Right lobe of liver (tissue), 6 donors: ENCODE measurements at regions not wholly inside any gene's neighbourhood (a gene's known extent, or its start where the extent isn't known, plus 50 kb on each side); places are given as distances from the start of the nearest gene placed in this dataset.
A peak's percentile ranks its signal among the peaks of the same experiment; 100 is the strongest.

ENCODE experiments used
- ATAC-seq, 4 donors: fragments of 200-7000 bp; cut with Tn5 transposase; one replicate each; pipeline ENCODE4 v1.9.1; 2020; ENCODE audit warnings: mild to moderate bottlenecking in 4 of 4, moderate library complexity in 4 of 4
- DNase-seq, 3 donors: peaks; one replicate each; pipeline ENCODE4 v3.0.0-alpha.2; 2020
- H3K27ac ChIP-seq, 3 donors: fragments of 200-600 bp; one replicate each; pipeline ENCODE4 v1.8.0; 2022
- H3K27me3 ChIP-seq, 2 donors: fragments of 200-600 bp; one replicate each; pipeline ENCODE4 v1.8.0; 2022
- H3K36me3 ChIP-seq, 4 donors: fragments of 200-600 bp; sonication (generic) in 1 of 4; one replicate each; pipeline versions ENCODE4 v1.5.1 to v1.8.0; 2017 to 2022; ENCODE audit warnings: control low read depth in 1 of 4
- H3K4me1 ChIP-seq, 4 donors: fragments of 200-600 bp; sonication (generic) in 1 of 4; one replicate each; pipeline versions ENCODE4 v1.5.1 to v1.8.0; 2017 to 2022; ENCODE audit warnings: control low read depth in 1 of 4
- H3K4me3 ChIP-seq, 3 donors: fragments of 200-600 bp; one replicate each; pipeline ENCODE4 v1.8.0; 2022
- H3K9me3 ChIP-seq, 4 donors: fragments of 200-600 bp; sonication (generic) in 1 of 4; one replicate each; pipeline versions ENCODE4 v1.5.1 to v1.8.0; 2017 to 2022; ENCODE audit warnings: control low read depth in 1 of 4
- POLR2A ChIP-seq: fragments of 450-650 bp; IDR thresholded peaks from one replicate; pipeline ENCODE4 v1.6.1; 2017; ENCODE audit warnings: antibody characterized with exemption, mild to moderate bottlenecking
- WGBS: methylation state at CpG from one replicate; pipeline ENCODE4 v1.1.6; 2018; ENCODE audit warnings: low coverage, low lambda C conversion rate; ENCODE audit not compliant: insufficient coverage; ENCODE audit errors: missing lambda C conversion rate; 5-methylcytosine and 5-hydroxymethylcytosine counted together
- intact Hi-C, 2 donors: fragments of 100-400 bp; cut with DNase I; formaldehyde crosslinking; loops; one replicate each; pipeline versions ENCODE4 v1.11.2 to v1.14.1; 2022
- TF ChIP-seq, protein P1 (sequence below), 4 donors: fragments of 200-600 bp in 3 of 4; fragments of 450-650 bp in 1 of 4; IDR thresholded peaks; one replicate each; pipeline versions ENCODE4 v1.5.1 to v1.8.0; 2016 to 2022; ENCODE audit warnings: antibody characterized with exemption in 4 of 4, mild to moderate bottlenecking in 2 of 4
- donor health status: DM: no; HTN: yes; CAD: no.
- donor health status: DM: no; HTN: no; CAD: no.
- donor health status: DM: no; HTN: no; CAD: no.
- donor health status: DM: no; HTN: yes; CAD: no.
- donor health status: DM: no; HTN: yes; CAD: no.

DNA sequence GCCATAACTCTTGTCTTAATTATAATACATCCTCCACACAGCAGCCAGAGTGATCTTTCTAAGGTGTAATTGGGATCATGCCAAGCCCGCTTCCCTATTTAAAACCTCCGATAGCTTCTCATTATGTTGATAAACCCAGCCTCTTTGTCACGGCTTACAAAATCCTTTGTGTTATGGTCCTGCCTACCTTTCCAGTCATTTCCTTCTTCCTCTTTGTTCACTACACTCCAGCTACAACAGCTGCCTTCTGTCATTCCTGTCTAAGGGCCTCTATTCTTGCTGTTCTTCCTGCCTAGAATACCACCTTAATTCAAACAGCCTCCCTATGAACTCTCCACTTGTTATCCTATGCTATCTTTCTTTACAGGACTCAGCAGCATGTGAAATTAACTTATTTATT, 70.6 kb upstream of the CAPRIN1 start:
- TF ChIP-seq POLR2A: no peak
- TF ChIP-seq, protein P1, sequence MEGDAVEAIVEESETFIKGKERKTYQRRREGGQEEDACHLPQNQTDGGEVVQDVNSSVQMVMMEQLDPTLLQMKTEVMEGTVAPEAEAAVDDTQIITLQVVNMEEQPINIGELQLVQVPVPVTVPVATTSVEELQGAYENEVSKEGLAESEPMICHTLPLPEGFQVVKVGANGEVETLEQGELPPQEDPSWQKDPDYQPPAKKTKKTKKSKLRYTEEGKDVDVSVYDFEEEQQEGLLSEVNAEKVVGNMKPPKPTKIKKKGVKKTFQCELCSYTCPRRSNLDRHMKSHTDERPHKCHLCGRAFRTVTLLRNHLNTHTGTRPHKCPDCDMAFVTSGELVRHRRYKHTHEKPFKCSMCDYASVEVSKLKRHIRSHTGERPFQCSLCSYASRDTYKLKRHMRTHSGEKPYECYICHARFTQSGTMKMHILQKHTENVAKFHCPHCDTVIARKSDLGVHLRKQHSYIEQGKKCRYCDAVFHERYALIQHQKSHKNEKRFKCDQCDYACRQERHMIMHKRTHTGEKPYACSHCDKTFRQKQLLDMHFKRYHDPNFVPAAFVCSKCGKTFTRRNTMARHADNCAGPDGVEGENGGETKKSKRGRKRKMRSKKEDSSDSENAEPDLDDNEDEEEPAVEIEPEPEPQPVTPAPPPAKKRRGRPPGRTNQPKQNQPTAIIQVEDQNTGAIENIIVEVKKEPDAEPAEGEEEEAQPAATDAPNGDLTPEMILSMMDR (IDR thresholded peaks at IDR 0.05): no peak
- ATAC-seq: peak in 1 of 4 donors; percentile 31
- no peaks in the 10 kb centered on the region for H3K36me3 ChIP-seq
- WGBS: 45% methylated on average over 3 of the region's 3 CpGs
- no peaks in the 10 kb centered on the region for H3K4me1 ChIP-seq
- no peaks in the 10 kb centered on the region for H3K27me3 ChIP-seq
- DNase-seq: no peak
- no peaks in the 10 kb centered on the region for H3K9me3 ChIP-seq
- H3K27ac ChIP-seq: no peak overlapping the region
- intact Hi-C loops: no loop called here
- H3K4me3 ChIP-seq: no peak overlapping the region

DNA sequence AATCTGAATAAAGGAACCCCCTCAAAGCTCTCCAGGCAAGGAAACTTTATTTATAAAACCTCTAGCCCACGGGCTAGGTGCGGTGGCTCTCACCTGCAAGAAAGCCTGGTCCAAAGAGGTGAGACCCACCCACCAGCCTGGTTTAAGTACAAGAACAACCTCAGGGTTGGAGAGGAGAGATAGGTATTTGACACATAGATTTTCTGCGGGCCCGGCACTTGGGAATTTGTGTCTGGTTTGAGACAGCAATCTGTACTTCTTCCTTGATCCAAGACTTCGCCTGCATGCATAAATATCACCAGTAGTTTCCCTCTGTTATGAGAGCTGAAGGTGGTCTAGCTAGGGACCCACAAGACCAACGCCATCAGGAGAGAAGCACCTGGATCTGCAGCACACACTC, 73.2 kb upstream of the CAPRIN1 start:
- no peaks in the 10 kb centered on the region for H3K9me3 ChIP-seq
- intact Hi-C loops: no loop called here
- H3K27ac ChIP-seq: no peak overlapping the region
- DNase-seq (no peak), ATAC-seq (no peak)
- no peaks in the 10 kb centered on the region for H3K36me3 ChIP-seq
- no peak overlapping the region for H3K4me3 ChIP-seq
- no peaks in the 10 kb centered on the region for H3K4me1 ChIP-seq
- WGBS: 82% methylated on average over 4 of the region's 6 CpGs
- no peaks in the 10 kb centered on the region for H3K27me3 ChIP-seq
- no peak for TF ChIP-seq POLR2A
- TF ChIP-seq, protein P1 (IDR thresholded peaks at IDR 0.05): no peak

DNA sequence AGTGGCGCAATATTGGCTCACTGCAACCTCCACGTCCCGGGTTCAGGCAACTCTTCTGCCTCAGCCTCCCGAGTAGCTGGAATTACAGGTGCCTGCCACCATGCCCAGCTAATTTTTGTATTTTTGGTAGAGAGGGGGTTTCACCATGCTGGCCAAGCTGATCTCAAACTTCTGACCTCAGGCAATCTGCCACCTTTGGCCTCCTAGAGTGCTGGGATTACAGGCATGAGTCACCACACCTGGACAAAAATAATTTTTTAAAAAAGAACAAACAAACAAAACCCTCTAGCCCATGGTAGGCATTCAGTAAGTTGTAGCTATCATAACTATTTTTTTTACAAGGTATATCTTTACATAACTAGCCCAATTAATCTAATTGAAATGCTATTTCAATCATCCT, 73.9 kb upstream of the CAPRIN1 start:
- WGBS: 97% methylated on average over 4 of the region's 4 CpGs
- H3K4me1 ChIP-seq: no peaks in the 10 kb centered on the region
- H3K9me3 ChIP-seq: no peaks in the 10 kb centered on the region
- TF ChIP-seq POLR2A: no peak
- TF ChIP-seq, protein P1 (IDR thresholded peaks at IDR 0.05): no peak
- H3K4me3 ChIP-seq: no peak overlapping the region
- DNase-seq (no peak), ATAC-seq (peak in 1 of 4 donors; percentile 54)
- H3K27ac ChIP-seq: no peak overlapping the region
- intact Hi-C loops: no loop called here
- H3K36me3 ChIP-seq: no peaks in the 10 kb centered on the region
- no peaks in the 10 kb centered on the region for H3K27me3 ChIP-seq

DNA sequence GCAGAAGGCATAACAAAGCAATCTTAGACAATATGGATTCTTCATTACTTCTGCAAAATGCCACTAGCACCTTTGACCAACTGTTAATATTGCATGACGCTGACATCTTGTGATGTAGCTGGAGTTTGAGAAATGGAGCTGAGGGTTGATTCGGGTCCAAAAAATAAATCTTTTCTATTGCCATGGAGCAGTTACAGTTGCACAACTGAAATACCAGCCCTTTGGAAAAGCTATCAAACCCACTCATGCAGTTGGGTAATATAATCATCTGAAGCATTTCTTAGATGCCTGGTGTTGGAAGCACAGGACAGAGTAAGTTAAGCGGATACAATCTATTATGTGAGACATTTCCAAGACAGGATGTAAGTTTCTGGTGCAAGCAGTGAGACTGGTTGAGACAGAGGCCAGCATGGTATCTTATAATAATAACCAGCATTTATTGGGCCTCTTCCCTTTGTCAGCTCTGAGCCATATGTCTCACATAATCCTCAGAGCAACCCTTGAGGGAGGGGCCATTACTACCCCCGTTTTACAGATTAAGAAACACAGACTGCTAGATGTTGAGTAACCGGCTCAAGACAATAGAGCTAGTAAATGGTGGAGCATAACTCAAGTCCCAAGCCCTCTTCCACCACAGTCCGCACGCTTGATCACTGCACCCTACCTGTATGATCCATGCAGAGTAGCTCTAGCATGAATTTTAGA, 74.9 kb upstream of the CAPRIN1 start:
- intact Hi-C loops: no loop called here
- no peak for ATAC-seq
- DNase-seq: no peak
- H3K9me3 ChIP-seq: no peaks in the 10 kb centered on the region
- H3K27ac ChIP-seq: no peak overlapping the region
- H3K27me3 ChIP-seq: no peaks in the 10 kb centered on the region
- no peak overlapping the region for H3K4me3 ChIP-seq
- TF ChIP-seq, protein P1 (IDR thresholded peaks at IDR 0.05): no peak
- TF ChIP-seq POLR2A: no peak
- no peaks in the 10 kb centered on the region for H3K4me1 ChIP-seq
- 82% methylated on average over 4 of the region's 7 CpGs for WGBS
- H3K36me3 ChIP-seq: no peaks in the 10 kb centered on the region
